GM12878 (cell line): ENCODE measurements at regions not wholly inside any gene's neighbourhood (a gene's known extent, or its start where the extent isn't known, plus 50 kb on each side); places are given as distances from the start of the nearest gene placed in this dataset.

Experiments
- HCFC1 ChIP-seq: fragments of 150-350 bp; IDR thresholded peaks from 2 replicates; pipeline ENCODE4 v1.6.1; 2014; ENCODE audit warnings: low read length
- MXI1 ChIP-seq: fragments of 150-350 bp; IDR thresholded peaks from 2 replicates; pipeline ENCODE4 v1.6.1; 2011; ENCODE audit warnings: low read depth, mild to moderate bottlenecking, inconsistent platforms, low read length, improper control_type of control experiment
- RAD51 ChIP-seq: fragments of 450-650 bp; IDR thresholded peaks from 2 replicates; pipeline ENCODE4 v1.6.1; 2016; ENCODE audit warnings: moderate library complexity, mild to moderate bottlenecking, inconsistent platforms
- RFX5 ChIP-seq: IDR thresholded peaks from 2 replicates; pipeline ENCODE4 v1.6.1; 2011; ENCODE audit warnings: low read depth, low read length, improper control_type of control experiment
- STAT1 ChIP-seq: fragments of 450-650 bp; conservative IDR thresholded peaks from 2 replicates; pipeline ENCODE4 v1.6.1; 2014; ENCODE audit warnings: antibody characterized with exemption, mild to moderate bottlenecking
- TF ChIP-seq, protein P1 (sequence below), 3 experiments: IDR thresholded peaks in 2 of 3; conservative IDR thresholded peaks in 1 of 3; 2 replicates each; pipeline ENCODE4 v1.5.1; 2011; ENCODE audit warnings: low read depth in 3 of 3, low read length in 3 of 3, mild to moderate bottlenecking in 3 of 3, control low read depth in 2 of 3, moderate library complexity in 2 of 3, inconsistent platforms in 1 of 3, mixed read lengths in 1 of 3; ENCODE audit not compliant: control insufficient read depth in 2 of 3, insufficient read depth in 1 of 3; ENCODE audit errors: extremely low read depth in 1 of 3
- TF ChIP-seq, protein P2 (sequence below): IDR thresholded peaks from 2 replicates; pipeline ENCODE4 v1.6.1; 2011; ENCODE audit warnings: low read depth, low read length, improper control_type of control experiment, borderline replicate concordance

DNA sequence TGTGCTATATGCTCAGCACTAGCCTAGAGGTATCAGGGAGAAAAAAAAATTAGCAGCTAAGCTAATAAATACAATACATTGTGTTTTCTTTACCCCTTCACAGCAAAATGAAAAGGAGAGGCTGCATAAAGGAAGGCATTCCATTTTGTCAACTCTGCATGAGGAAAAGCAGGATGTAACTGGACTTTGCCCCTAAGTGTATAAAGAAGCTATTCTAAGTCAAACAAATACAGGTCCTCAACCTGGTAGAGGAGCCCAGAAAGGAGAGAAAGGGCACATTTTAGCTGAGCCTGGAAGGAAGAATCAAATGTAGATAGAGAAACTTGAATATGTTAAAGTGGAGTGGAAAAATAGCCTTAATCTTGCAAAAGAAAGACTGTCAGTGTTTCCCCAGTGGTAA, 89.0 kb upstream of the SPRED1 start:
- TF ChIP-seq MXI1 (no peak), HCFC1 (no peak), STAT1 (no peak), RFX5 (no peak), RAD51 (no peak)
- TF ChIP-seq, protein P1, sequence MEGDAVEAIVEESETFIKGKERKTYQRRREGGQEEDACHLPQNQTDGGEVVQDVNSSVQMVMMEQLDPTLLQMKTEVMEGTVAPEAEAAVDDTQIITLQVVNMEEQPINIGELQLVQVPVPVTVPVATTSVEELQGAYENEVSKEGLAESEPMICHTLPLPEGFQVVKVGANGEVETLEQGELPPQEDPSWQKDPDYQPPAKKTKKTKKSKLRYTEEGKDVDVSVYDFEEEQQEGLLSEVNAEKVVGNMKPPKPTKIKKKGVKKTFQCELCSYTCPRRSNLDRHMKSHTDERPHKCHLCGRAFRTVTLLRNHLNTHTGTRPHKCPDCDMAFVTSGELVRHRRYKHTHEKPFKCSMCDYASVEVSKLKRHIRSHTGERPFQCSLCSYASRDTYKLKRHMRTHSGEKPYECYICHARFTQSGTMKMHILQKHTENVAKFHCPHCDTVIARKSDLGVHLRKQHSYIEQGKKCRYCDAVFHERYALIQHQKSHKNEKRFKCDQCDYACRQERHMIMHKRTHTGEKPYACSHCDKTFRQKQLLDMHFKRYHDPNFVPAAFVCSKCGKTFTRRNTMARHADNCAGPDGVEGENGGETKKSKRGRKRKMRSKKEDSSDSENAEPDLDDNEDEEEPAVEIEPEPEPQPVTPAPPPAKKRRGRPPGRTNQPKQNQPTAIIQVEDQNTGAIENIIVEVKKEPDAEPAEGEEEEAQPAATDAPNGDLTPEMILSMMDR (IDR thresholded peaks at IDR 0.05 in 2 of 3, conservative IDR thresholded peaks at IDR 0.05 in 1 of 3; ENCODE audit: control insufficient read depth in 2 of 3, extremely low read depth in 1 of 3, insufficient read depth in 1 of 3, low read depth in 3 of 3, low read length in 3 of 3), result no peak
- TF ChIP-seq, protein P2, sequence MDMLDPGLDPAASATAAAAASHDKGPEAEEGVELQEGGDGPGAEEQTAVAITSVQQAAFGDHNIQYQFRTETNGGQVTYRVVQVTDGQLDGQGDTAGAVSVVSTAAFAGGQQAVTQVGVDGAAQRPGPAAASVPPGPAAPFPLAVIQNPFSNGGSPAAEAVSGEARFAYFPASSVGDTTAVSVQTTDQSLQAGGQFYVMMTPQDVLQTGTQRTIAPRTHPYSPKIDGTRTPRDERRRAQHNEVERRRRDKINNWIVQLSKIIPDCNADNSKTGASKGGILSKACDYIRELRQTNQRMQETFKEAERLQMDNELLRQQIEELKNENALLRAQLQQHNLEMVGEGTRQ, result no peak
